ENCODE measurements at regions not wholly inside any gene's neighbourhood (a gene's known extent, or its start where the extent isn't known, plus 50 kb on each side); places are given as distances from the start of the nearest gene placed in this dataset.

- no peak for DNase-seq
These were observed 113.0 kb downstream of the MMRN1 start for GRCh38 chr4:90007494-90008167.

GRCh38 chr4:90012918-90013317 is 114.3 kb upstream of the CCSER1 start:
- DNase-seq = no peak

GRCh38 chr4:90024519-90024918 is 102.7 kb upstream of the CCSER1 start:
- DNase-seq = no peak

- peak; percentile 11 for DNase-seq
These were observed 101.9 kb upstream of the CCSER1 start for GRCh38 chr4:90025248-90025647.

GRCh38 chr4:90027565-90027964 is 99.6 kb upstream of the CCSER1 start:
- peak; percentile 69 for DNase-seq

GRCh38 chr4:90028460-90028859 is 98.7 kb upstream of the CCSER1 start:
- no peak for DNase-seq

GRCh38 chr4:90030202-90030601 is 97.0 kb upstream of the CCSER1 start:
- DNase-seq = no peak

GRCh38 chr4:90030953-90031352 is 96.2 kb upstream of the CCSER1 start:
- no peak for DNase-seq

GRCh38 chr4:90039122-90039521 is 88.1 kb upstream of the CCSER1 start:
- no peak for DNase-seq

- DNase-seq = no peak
These were observed 75.2 kb upstream of the CCSER1 start for GRCh38 chr4:90051999-90052398.

- DNase-seq = no peak
These were observed 70.1 kb upstream of the CCSER1 start for GRCh38 chr4:90057091-90057490.

GRCh38 chr4:90060039-90060438 is 67.2 kb upstream of the CCSER1 start:
- DNase-seq = no peak

GRCh38 chr4:90061881-90062280 is 65.3 kb upstream of the CCSER1 start:
- DNase-seq = no peak

- no peak for DNase-seq
These were observed 63.0 kb upstream of the CCSER1 start for GRCh38 chr4:90064196-90064595.

GRCh38 chr4:90069151-90069550 is 58.0 kb upstream of the CCSER1 start:
- no peak for DNase-seq

- DNase-seq = peak; percentile 84
These were observed 55.6 kb upstream of the CCSER1 start for GRCh38 chr4:90071289-90072235.

GRCh38 chr4:90074322-90074886 is 52.8 kb upstream of the CCSER1 start:
- no peak for DNase-seq

All from inflammatory macrophage treated with lipopolysaccharide for 4 hours (primary cell).